Stomach (tissue), 4 donors: ENCODE measurements at regions not wholly inside any gene's neighbourhood (a gene's known extent, or its start where the extent isn't known, plus 50 kb on each side); places are given as distances from the start of the nearest gene placed in this dataset.

ENCODE experiments used
- CTCF ChIP-seq, 7 experiments: fragments of 450-650 bp in 4 of 7; fragments of 200-600 bp in 3 of 7; sonication (generic) in 3 of 7; IDR thresholded peaks; one replicate each; pipeline ENCODE4 v1.5.1; 2016 to 2019; ENCODE audit warnings: antibody characterized with exemption in 7 of 7, control low read depth in 2 of 7, mild to moderate bottlenecking in 1 of 7
- EP300 ChIP-seq: sonication (generic); formaldehyde crosslinking; IDR thresholded peaks from one replicate; pipeline ENCODE4 v1.6.1; 2017; ENCODE audit warnings: antibody characterized with exemption
- POLR2AphosphoS5 ChIP-seq, 3 donors: sonication (generic); formaldehyde crosslinking; IDR thresholded peaks; one replicate each; pipeline ENCODE4 v1.6.1; 2016; ENCODE audit warnings: antibody characterized with exemption in 3 of 3

DNA sequence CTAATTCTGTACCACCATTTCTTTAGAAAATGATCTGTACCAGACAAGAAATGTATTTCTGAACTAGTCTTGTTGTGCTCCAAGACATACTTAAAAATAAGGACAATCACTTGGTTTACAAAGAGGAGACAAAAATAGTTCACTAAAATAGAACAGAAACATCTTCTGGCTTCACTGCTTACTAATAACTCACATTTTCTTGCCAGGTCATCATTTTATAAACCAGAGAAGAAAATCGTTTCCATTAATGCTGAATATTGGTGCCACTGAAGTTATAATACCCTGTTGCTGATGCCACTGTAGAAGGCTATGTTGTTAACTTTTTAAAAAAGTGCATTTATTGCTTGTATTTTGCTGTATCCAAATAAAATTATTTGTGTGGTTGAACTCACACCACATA, 94.8 kb upstream of the ZNF236 start:
- no peak for TF ChIP-seq POLR2AphosphoS5 (IDR thresholded peaks at IDR 0.05)
- no peak for TF ChIP-seq CTCF (IDR thresholded peaks at IDR 0.05)
- TF ChIP-seq EP300, result no peak
